Spinal cord (tissue), 9 donors: ENCODE measurements at regions not wholly inside any gene's neighbourhood (a gene's known extent, or its start where the extent isn't known, plus 50 kb on each side); places are given as distances from the start of the nearest gene placed in this dataset.
"Not testable (repeated sequence)": the region's sequence is repeated elsewhere in the genome, so short reads cannot be mapped to it uniquely, and the experiment has no call there.

Source experiments
- DNase-seq, 6 donors: peaks; one replicate each; pipeline versions ENCODE4 v3.0.0 to v3.0.0-alpha.2; 2013 to 2015; ENCODE audit warnings: low spot score in 6 of 6, low read depth in 4 of 6
- H3K27ac ChIP-seq: one replicate; pipeline ENCODE4 v1.5.1; 2013; ENCODE audit warnings: low read depth, low read length, control low read depth
- H3K27me3 ChIP-seq: one replicate; pipeline ENCODE4 v1.6.1; 2013; ENCODE audit warnings: low read length; ENCODE audit not compliant: control insufficient read depth, insufficient read depth
- H3K36me3 ChIP-seq: one replicate; pipeline ENCODE4 v1.6.1; 2013; ENCODE audit warnings: low read length; ENCODE audit not compliant: control insufficient read depth, insufficient read depth
- H3K4me1 ChIP-seq: one replicate; pipeline ENCODE4 v1.6.1; 2013; ENCODE audit warnings: low read length; ENCODE audit not compliant: control insufficient read depth, insufficient read depth
- H3K4me3 ChIP-seq: one replicate; pipeline ENCODE4 v1.5.1; 2013; ENCODE audit warnings: low read depth, low read length, control low read depth
- H3K9me3 ChIP-seq: one replicate; pipeline ENCODE4 v1.6.1; 2013; ENCODE audit warnings: low read length; ENCODE audit not compliant: control insufficient read depth, insufficient read depth
- WGBS: methylation state at CpG from one replicate; pipeline ENCODE4 v1.1.5; 2013; ENCODE audit warnings: missing lambda C conversion rate; ENCODE audit not compliant: insufficient coverage; 5-methylcytosine and 5-hydroxymethylcytosine counted together
- donor health status: healthy.

DNA sequence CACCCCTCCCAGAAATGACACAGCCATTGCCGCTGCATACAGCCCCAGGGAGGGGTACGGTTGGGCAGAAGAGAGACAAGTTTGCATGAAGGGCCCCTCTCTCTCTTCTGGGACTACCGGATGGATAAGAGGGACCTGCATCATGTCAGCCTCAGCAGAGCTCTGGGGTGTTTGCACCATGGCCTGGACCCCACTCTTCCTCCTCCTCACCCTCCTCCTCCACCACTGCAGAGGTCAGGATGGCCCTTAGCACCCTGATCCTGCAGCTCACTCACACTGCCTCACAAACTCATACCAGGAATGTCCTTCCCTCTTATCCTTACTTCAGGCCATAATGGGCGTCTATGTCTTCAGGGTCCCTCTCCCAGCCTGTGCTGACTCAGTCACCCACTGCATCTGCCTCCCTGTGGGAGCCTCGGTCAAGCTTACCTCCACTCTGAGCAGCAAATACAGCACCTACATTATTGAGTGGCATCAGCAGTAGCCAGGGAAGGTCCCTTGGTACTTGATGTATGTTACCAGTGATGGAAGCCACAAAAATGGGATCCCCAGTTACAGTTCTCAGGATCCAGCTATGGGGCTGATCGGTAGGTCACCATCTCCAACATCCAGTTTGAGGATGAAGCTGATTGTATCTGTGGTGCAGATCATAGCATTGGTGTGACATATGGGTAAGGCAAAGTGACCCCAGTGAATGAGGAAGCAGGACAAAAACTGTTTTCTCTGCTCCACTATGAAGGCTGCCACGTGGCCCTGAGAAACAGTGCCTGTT, 62.2 kb upstream of the VPREB1 start:
- 87% methylated on average over 4 of the region's 7 CpGs for WGBS
- DNase-seq, result no peak
- H3K27ac ChIP-seq, result no peak overlapping the region
- no peaks in the 10 kb centered on the region for H3K4me1 ChIP-seq
- no peak overlapping the region for H3K4me3 ChIP-seq
- peaks cover 8% of the 10 kb centered on the region for H3K27me3 ChIP-seq
- H3K9me3 ChIP-seq, result no peaks in the 10 kb centered on the region
- no peaks in the 10 kb centered on the region for H3K36me3 ChIP-seq

DNA sequence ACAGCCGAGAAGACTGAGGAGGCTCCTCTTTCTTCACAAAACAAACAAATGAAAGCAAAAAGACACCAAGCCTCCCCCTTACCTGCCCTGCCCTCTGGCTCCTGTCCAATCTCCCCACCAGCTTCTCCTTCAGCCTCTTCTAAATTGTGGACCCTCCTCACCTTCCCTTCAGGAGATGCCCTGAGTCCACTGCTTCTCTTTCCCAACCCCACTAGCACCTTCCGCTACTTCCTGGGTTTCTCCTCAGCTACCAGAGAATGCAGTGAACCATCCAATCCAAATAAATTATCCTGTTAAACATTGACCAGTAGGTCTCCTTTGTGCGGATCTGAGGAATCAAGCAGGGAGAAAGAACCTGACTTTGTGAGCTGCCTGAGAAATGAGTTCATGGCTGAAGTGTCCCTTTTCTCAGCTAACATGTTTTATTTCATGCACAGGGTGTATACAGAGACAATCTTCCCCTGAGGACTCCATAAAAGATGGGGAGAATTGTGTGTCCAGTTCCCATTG, 63.2 kb upstream of the VPREB1 start:
- WGBS, result 61% methylated on average over 2 of the region's 3 CpGs
- no peak for DNase-seq
- Histone ChIP-seq H3K36me3 (no peaks in the 10 kb centered on the region), H3K9me3 (no peaks in the 10 kb centered on the region), H3K4me1 (no peaks in the 10 kb centered on the region), H3K4me3 (no peak overlapping the region), H3K27ac (no peak overlapping the region), H3K27me3 (peaks cover 8% of the 10 kb centered on the region)

DNA sequence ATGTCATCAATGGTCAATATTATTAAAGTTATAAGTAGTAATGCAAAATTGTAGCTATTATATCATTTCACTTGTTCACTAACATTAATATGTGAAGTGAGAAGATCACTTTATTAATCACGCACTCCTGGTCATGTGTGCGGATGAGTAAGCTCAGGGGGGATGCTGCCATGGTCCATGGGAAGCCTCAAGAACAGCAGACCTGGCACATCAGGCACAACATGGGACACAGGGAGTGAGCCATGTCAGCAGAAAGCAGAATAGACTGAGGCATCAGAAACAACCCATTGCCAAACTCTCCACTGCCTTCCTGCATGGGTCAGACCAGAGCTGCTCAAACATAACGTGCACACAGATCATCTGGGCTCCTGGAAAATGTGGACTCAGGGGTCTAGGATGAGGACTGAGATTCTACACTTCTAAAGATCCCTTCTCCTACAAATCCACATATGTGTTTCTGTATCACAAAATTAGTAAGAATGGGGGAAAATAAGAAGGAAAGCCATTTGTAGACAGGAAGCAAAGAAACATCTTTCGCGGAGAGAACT, 63.8 kb upstream of the VPREB1 start:
- Histone ChIP-seq H3K27me3 (peaks cover 8% of the 10 kb centered on the region), H3K4me1 (no peaks in the 10 kb centered on the region), H3K4me3 (no peak overlapping the region), H3K9me3 (no peaks in the 10 kb centered on the region), H3K27ac (no peak overlapping the region), H3K36me3 (no peaks in the 10 kb centered on the region)
- DNase-seq, result no peak
- WGBS, result 88% methylated on average over 3 of the region's 5 CpGs

DNA sequence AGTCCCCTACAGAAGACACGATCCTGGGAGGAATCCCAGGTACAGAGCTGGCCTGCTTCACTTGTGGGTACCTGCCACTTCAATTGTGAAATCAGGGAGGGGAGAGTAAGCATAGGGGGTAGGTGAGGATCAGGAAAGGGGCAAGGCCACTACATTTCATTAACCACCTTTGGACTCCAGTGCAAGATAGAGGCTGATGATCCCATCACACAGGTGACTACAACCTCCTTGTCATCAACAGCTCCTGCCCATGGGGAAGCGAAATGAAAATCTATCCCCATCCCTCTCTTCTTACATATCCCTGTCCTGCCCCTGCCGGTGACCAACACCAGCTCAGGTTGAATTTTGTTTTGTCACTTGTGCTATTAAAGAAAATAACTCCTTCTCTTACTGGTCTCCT, 64.7 kb upstream of the VPREB1 start:
- Histone ChIP-seq H3K36me3 (no peaks in the 10 kb centered on the region), H3K9me3 (no peaks in the 10 kb centered on the region), H3K4me3 (no peak overlapping the region), H3K27me3 (peaks cover 5% of the 10 kb centered on the region), H3K27ac (no peak overlapping the region), H3K4me1 (no peaks in the 10 kb centered on the region)
- WGBS, result 67% methylated on average over 1 of the region's 3 CpGs
- DNase-seq, result no peak

DNA sequence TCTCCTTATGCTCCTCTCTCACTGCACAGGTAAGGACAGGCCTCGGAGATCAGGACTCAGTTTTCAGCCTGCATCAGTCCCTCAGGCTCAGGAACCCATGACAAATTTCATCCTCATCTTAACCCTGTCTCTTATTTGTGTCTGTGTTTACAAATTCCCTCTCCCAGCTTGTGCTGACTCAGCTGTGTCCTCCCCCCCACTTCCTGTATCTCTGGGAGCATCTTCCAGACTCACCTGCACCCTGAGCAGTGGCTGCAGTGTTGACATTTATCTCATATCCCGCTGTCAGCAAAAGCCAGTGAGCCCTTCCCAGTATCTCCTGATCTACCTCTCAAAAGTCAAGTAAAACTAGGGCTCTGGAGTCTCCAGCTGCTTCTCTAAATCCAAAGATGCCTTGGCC, 65.6 kb upstream of the VPREB1 start:
- no peak for DNase-seq
- 88% methylated on average over 2 of the region's 2 CpGs for WGBS
- Histone ChIP-seq H3K4me3 (no peak overlapping the region), H3K27ac (no peak overlapping the region), H3K36me3 (no peaks in the 10 kb centered on the region), H3K27me3 (peaks cover 3% of the 10 kb centered on the region), H3K4me1 (no peaks in the 10 kb centered on the region), H3K9me3 (no peaks in the 10 kb centered on the region)

DNA sequence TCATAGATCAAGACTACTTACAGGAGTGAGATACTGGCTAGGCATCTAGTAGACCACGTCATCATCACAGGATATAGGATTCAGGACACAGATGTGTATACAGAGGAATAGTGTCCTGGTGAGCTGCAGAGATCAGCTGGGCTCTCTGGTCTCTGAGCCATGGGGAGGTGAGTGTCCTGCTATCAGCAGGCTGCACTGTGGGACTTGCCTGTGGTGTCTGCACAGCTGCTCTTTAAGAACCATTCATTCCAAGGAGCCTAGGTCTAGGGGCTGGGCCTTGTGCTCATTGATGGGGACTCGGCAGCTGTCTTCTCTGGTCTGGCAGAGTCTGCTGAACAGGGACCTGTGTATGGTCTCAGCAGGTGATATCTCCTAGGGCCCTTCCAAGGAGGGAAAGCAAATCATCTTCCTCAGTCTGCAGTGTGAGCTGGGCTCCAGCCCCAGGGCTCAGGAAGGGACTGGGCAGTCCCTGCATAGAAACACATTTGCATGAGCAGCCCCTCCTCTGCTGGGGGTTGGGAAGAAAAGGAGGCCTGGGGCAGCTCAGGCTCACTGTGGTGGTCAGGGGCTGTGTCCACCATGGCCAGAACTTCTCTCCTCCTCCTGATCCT, 66.1 kb upstream of the VPREB1 start:
- no peaks in the 10 kb centered on the region for H3K36me3 ChIP-seq
- H3K27me3 ChIP-seq, result peaks cover 3% of the 10 kb centered on the region
- no peaks in the 10 kb centered on the region for H3K9me3 ChIP-seq
- H3K4me1 ChIP-seq, result no peaks in the 10 kb centered on the region
- H3K27ac ChIP-seq, result no peak overlapping the region
- 68% methylated on average over 2 of the region's 2 CpGs for WGBS
- DNase-seq, result no peak
- H3K4me3 ChIP-seq, result no peak overlapping the region

DNA sequence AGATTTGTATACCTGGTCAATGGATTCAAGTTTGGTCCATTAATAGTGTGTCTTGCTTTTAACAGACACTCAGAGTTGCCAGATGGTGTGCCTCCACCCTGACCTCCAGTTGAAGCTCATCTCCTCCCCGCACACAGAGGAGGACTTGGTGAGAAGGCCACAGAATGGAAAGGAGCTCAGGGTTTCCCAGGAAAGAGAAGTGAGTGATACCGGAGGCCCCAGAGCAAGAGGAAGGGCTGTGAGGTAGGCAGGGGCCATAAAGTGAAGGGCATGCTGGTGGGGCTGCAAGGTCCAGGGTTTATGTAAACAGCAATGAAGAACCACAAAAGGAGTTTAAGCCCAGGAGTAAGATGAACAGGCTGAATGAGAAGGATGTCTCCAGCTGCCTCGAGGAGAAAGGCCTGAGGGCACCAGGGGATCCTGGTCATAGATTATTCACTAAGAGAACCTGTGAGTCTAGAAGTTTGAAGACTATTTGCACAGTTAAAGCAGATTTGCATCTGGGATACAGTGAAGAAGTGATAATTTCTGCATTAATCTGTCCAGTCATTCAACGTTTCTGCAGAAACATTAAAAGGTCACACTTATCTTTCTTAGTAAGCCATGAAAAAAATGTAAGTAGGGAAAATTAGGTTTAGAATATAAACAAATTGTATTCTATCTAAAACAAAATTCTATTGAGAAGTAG, 67.5 kb upstream of the VPREB1 start:
- 67% methylated on average over 2 of the region's 4 CpGs for WGBS
- Histone ChIP-seq H3K4me1 (no peaks in the 10 kb centered on the region), H3K27me3 (no peaks in the 10 kb centered on the region), H3K9me3 (no peaks in the 10 kb centered on the region), H3K36me3 (no peaks in the 10 kb centered on the region), H3K27ac (no peak overlapping the region), H3K4me3 (no peak overlapping the region)
- DNase-seq, result no peak

DNA sequence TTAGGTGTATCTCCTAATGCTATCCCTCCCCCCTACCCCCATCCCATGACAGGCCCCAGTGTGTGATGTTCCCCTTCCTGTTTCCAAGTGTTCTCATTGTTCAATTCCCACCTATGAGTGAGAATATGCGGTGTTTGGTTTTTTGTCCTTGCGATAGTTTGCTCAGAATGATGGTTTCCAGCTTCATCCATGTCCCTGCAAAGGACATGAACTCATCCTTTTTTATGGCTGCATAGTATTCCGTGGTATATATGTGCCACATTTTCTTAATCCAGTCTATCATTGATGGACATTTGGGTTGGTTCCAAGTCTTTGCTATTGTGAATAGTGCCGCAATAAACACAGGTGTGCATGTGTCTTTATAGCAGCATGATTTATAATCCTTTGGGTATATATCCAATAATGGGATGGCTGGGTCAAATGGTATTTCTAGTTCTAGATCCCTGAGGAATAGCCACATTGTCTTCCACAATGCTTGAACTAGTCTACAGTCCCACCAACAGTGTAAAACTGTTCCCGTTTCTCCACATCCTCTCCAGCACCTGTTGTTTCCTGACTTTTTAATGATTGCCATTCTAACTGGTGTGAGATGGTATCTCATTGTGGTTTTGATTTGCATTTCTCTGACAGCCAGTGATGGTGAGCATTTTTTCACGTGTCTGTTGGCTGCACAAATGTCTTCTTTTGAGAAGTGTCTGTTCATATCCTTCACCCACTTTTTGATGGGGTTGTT, 71.5 kb upstream of the VPREB1 start:
- H3K27me3 ChIP-seq, result peaks cover 11% of the 10 kb centered on the region
- not testable (repeated sequence) for H3K27ac ChIP-seq, H3K4me3 ChIP-seq, H3K4me1 ChIP-seq, H3K9me3 ChIP-seq, DNase-seq, H3K36me3 ChIP-seq
- no CpG with 5 or more reads among the region's 6 CpGs for WGBS
